Renal pelvis (tissue), 1 donor: ENCODE measurements at regions not wholly inside any gene's neighbourhood (a gene's known extent, or its start where the extent isn't known, plus 50 kb on each side); places are given as distances from the start of the nearest gene placed in this dataset.
"Not testable (repeated sequence)": the region's sequence is repeated elsewhere in the genome, so short reads cannot be mapped to it uniquely, and the experiment has no call there.

Experiments
- DNase-seq: peaks from one replicate; pipeline ENCODE4 v3.0.0-alpha.2; 2013

- DNase-seq, result no peak
Observed at GRCh38 chr2:49804111-49804510, 649.8 kb upstream of the FSHR start.

DNA sequence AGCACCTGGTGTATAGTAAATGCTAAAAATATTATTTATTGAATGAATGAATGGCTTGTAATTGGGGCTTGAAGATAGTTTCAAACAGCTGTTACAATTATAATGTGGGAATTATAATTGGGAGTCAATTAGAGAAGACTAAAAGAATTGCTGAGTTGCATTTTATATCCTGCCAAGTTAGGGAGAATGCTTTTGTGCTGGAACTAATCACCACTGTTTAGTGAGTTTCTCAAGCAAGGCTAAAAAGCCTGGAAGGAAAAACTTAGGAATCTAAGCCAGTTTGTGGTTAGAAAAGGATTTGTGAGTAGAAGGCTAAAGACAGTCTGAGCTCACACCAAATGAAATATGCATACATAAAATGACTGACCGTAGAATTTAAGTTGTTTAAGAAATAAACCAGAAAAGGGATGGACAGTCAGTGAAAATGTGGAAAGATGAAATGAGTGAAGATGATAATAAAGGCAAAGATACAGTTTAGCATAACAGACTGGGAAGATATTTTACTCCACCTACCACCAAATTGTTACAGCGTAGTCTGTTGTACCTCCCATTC is 647.7 kb upstream of the FSHR start:
- DNase-seq, result no peak

- no peak for DNase-seq
Observed at GRCh38 chr2:49798570-49798969, 644.3 kb upstream of the FSHR start.

GRCh38 chr2:49796266-49796665 is 642.0 kb upstream of the FSHR start:
- no peak for DNase-seq

DNA sequence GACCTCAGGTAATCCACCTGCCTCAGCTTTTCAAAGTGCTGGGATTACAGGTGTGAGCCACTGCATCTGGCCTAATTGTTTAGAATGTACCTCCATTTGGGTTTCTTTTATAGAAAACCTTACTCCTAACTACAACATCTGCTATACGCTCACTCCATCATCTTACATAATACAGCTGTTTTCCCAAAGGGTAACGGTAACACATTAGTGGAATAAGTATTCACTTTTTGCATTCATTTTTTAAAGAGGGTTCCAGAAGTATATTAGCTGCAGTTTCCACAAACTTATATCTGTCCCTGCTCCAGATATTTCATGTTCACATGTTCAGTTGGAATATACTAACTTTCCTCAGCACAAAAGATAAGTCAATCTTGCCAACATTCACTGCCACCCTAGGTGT is 640.1 kb upstream of the FSHR start:
- no peak for DNase-seq

DNA sequence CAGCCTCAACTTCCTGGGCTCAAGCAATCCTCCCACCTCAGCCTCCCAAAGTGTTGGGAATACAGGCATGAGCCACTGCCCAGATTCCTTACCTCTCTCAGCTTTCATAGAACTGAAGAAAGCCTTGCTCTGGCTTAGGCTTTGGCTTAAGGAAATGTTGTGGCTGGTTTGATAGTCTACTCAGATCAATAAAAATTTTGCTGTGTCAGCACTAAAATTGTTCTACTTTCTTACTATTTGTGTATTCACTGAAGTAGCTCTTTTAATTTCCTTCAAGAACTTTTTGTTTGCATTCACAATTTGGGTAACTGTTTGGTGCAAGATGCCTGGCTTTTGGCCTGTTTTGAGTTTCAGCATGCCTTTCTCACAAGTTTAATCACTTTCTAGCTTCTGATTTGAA is 634.0 kb upstream of the FSHR start:
- DNase-seq, result no peak

GRCh38 chr2:49780949-49781348 is 626.6 kb upstream of the FSHR start:
- no peak for DNase-seq

- no peak for DNase-seq
Observed at GRCh38 chr2:49772299-49772970, 618.1 kb upstream of the FSHR start.

DNA sequence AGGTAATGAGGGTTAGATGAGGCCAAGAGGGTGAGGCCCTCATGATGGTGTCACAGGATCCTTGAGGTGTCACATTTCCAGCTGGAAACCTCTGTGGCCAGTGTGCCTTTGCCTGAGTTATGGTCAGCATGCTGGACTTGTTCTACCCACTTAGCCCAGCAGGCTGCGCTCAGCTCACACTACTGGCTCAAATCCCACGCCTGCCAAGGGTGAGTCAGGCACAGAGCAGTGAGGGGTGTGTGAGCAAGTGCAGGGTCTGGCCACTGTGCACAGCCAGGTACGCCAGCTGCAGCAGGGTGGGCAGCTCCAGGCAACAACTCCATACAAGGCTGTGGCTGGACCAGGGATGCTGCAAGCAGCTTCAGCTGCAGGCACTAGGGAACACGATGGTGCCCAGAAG is 616.6 kb upstream of the FSHR start:
- no peak for DNase-seq

- DNase-seq, result no peak
Observed at GRCh38 chr2:49767316-49767715, 613.0 kb upstream of the FSHR start.

DNA sequence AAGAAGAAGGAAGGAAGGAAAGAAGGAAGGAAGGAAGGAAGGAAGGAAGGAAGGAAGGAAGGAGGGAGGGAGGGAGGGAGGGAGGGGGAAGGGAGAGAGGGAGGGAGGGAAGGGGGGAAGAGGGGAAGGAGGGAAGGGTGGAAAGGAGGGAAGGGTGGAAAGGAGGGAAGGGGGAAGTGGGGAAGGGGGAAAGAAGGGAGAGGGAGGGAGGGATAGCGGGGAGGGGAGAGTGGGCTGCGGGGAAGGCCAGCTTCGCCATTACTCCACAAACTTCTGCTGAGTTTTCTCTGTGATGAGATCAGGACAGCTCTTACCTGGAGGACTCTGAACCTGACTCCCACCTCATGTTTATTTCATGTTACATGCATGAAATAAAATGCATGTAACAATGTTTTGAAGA is 601.5 kb upstream of the FSHR start:
- no peak for DNase-seq

GRCh38 chr2:49754381-49754780 is 600.1 kb upstream of the FSHR start:
- no peak for DNase-seq

- no peak for DNase-seq
Observed at GRCh38 chr2:49753344-49753985, 599.1 kb upstream of the FSHR start.

DNA sequence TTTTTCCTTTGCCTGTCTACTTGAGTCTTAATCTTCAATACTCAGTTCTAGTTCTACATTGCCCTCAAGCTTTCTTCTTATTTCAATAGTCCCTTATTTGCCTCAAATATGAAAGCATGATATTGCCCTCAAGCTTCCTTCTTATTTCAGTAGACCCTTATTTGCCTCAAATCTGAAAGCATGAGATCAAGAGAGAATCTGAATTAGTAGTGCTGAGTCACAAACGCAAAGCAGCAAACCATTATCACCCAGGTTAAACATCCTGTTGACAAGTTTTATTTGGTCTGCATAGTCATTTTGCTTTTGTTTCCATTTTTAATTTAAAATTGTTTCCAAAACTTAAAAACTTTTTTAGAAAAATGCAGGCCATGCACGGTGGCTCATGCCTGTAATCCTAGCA is 583.3 kb upstream of the FSHR start:
- no peak for DNase-seq

GRCh38 chr2:49732924-49733323 is 578.6 kb upstream of the FSHR start:
- not testable (repeated sequence) for DNase-seq

DNA sequence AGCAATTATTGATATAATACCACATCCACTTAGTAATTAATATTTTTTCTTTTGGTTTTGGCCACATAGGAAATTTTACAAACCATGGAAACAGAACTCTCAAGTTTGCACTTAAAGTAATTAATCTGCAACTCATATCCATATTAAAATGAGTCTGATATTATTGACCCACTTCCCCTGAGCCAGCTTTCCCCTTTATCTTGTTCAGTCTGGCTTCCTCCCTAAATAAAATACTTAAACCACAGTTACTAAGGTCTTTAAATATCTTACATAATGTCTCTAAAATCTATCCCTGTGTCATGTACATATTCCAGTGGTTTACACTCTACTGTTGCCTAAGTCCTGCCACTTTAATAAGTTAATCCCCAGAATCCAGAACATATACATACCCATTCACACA is 564.9 kb upstream of the FSHR start:
- no peak for DNase-seq

DNA sequence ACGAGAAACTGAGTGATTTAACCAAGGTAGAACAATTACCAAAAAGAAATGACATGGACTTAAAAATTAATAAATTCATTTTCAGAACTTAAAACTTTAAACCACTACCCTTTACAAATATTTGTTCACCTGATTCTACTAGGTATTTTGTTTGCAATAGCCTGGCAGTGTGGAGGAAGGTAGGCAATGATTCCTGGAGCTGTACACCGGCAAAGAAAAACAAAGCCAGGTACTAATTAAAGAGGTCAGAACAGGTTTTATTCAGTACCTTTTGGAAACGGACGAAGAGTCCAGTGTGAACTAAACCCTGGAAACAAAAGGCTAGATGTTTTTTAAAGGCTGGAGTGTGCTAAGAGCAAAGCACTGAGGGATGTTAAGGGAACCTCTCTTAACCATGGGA is 561.3 kb upstream of the FSHR start:
- no peak for DNase-seq

DNA sequence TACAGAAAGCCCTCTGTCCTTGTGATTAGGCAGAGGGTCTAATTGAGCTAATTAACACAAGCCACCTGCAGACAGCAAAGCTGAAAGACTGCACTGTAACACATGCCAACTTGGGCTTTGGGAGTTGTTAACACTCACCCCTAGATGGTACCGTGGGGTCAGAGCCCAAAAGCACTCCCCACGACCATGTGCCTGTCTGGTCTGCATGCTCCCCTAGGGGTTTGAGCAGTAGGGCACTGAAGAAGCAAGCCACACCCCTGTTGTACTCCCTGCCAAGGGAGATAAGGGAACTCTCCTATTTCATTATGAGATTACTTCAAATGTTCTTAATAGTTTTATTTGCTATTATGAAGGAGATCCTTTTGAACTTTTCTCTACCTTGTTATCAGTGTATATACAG is 560.1 kb upstream of the FSHR start:
- no peak for DNase-seq

- no peak for DNase-seq
Observed at GRCh38 chr2:49702740-49703139, 548.4 kb upstream of the FSHR start.

DNA sequence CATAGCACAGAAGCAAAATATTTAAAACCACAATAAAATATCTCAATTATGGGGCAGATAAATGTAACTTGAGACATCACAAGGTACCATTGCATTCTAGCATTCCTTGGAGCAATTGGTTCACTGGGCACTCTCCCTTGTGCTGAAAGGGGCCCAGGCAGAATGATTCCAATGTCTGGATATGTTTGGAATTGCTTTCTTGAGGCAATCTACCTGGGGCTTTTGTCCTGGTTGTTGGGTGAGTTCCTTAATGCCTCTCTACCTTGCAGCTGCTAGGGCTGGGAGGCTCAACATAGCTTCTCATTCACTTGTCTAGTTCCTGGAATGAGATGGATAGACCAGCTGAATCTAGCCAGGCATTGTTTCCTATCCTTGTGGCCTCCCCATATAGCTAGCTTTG is 539.6 kb upstream of the FSHR start:
- DNase-seq, result no peak

DNA sequence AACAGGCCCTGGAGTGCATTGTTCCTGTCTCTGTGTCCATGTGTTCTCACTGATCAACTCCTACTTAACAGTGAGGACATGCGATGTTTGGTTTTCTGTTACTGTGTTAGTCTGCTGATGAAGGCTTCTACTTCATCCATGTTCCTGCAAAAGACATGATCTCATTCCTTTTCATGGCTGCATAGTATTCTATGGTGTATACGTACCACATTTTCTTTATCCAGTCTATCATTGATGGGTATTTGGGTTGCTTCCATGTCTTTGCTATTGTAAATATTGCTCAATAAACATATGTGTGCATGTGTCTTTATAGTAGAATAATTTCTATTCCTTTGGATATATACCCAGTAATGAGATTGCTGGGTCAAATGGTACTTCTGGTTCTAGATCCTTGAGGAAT is 537.7 kb upstream of the FSHR start:
- DNase-seq, result not testable (repeated sequence)

- DNase-seq, result no peak
Observed at GRCh38 chr2:49687918-49688317, 533.6 kb upstream of the FSHR start.

DNA sequence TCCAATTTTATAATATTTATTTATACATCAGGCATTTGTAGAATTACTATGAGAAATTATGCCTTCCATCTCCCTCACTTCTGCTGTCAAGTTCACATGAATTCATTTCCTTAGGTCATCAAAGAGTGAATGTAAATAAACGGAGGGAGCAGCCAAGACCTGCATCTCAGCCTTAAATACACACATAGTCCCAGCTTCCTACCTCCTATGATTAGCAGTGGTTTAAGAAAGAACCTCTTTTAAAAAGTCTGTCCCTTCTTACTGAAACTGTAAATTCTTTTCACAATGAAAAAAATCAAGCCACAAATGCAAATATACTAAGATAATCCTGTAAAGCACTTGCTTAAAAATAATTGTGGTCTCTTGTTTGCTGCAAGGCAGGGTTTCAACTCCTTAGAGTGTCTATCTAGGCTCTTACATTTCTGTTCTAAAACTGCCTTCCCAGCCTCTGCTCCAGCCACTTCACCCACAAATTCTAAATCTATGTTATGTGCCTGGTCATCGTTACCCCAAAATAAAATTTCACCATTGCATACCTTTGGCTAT is 532.7 kb upstream of the FSHR start:
- no peak for DNase-seq

GRCh38 chr2:49686291-49686690 is 532.0 kb upstream of the FSHR start:
- DNase-seq, result no peak
